Heart left ventricle (tissue), 16 donors: ENCODE measurements at regions not wholly inside any gene's neighbourhood (a gene's known extent, or its start where the extent isn't known, plus 50 kb on each side); places are given as distances from the start of the nearest gene placed in this dataset.

ENCODE experiments used
- ATAC-seq, 4 donors: fragments of 200-7000 bp; cut with Tn5 transposase; one replicate each; pipeline ENCODE4 v1.9.1; 2020 to 2022; ENCODE audit warnings: moderate library complexity in 4 of 4, mild to moderate bottlenecking in 3 of 4, moderate number of reproducible peaks in 1 of 4
- DNase-seq, 5 donors: peaks; one replicate each; pipeline ENCODE4 v3.0.0-alpha.2; 2020
- H3K27ac ChIP-seq, 12 donors: fragments of 200-600 bp; sonication (generic) in 4 of 12; one replicate each; pipeline versions ENCODE4 v1.5.0 to v1.8.0; 2016 to 2022; ENCODE audit warnings: mild to moderate bottlenecking in 2 of 12
- H3K27me3 ChIP-seq, 9 donors: fragments of 200-600 bp; sonication (generic) in 2 of 9; one replicate each; pipeline versions ENCODE4 v1.5.1 to v1.8.0; 2016 to 2022; ENCODE audit warnings: mild to moderate bottlenecking in 3 of 9
- H3K36me3 ChIP-seq, 9 donors: fragments of 200-600 bp; sonication (generic) in 2 of 9; one replicate each; pipeline versions ENCODE4 v1.5.0 to v1.8.0; 2018 to 2022; ENCODE audit warnings: mild to moderate bottlenecking in 2 of 9
- H3K4me1 ChIP-seq, 12 donors: fragments of 200-600 bp; sonication (generic) in 4 of 12; one replicate each; pipeline versions ENCODE4 v1.5.0 to v1.8.0; 2016 to 2022; ENCODE audit warnings: mild to moderate bottlenecking in 3 of 12
- H3K4me3 ChIP-seq, 12 donors: fragments of 200-600 bp; sonication (generic) in 4 of 12; one replicate each; pipeline versions ENCODE4 v1.5.0 to v1.8.0; 2017 to 2022; ENCODE audit warnings: mild to moderate bottlenecking in 9 of 12, moderate library complexity in 4 of 12
- H3K9me3 ChIP-seq, 12 donors: fragments of 200-600 bp; sonication (generic) in 4 of 12; one replicate each; pipeline versions ENCODE4 v1.5.0 to v1.8.0; 2016 to 2022; ENCODE audit warnings: mild to moderate bottlenecking in 1 of 12
- POLR2A ChIP-seq, 2 donors: fragments of 450-650 bp; IDR thresholded peaks; one replicate each; pipeline ENCODE4 v1.6.1; 2017; ENCODE audit warnings: antibody characterized with exemption in 2 of 2, mild to moderate bottlenecking in 2 of 2, moderate library complexity in 2 of 2
- WGBS, 4 donors: extraction: QIAGEN DNeasy Blood & Tissue Kit in 2 of 4; methylation state at CpG; one replicate each; pipeline versions ENCODE4 v1.1.5 to v1.1.7; 2013 to 2018; 5-methylcytosine and 5-hydroxymethylcytosine counted together
- intact Hi-C, 10 donors: fragments of 100-400 bp; cut with DNase I; formaldehyde crosslinking; loops; one replicate each; pipeline versions ENCODE4 v1.11.1 to v1.14.2; 2022
- TF ChIP-seq, protein P1 (sequence below), 12 donors: fragments of 200-600 bp; sonication (generic) in 4 of 12; IDR thresholded peaks; one replicate each; pipeline versions ENCODE4 v1.5.0 to v1.8.0; 2018 to 2022; ENCODE audit warnings: antibody characterized with exemption in 12 of 12, mild to moderate bottlenecking in 5 of 12
- donor health status: ischemic (EF 13 %, LVEDD 7.1; RV severe dilation, severe dysfunction).
- donor health status: healthy with polysubstance abuse.
- donor health status: DM: no; HTN: yes; CAD: no.
- donor health status: DM: no; HTN: no; CAD: no.
- donor health status: ischemic (EF 25% LVEDD 6.9; RV normal size, moderate dysfunction).
- donor health status: ischemic (EF 25% LVEDD 5.7; RV mildly dilated, moderate dysfunction).
- donor health status: healthy.
- donor health status: DM: yes; HTN: yes; CAD: no.
- donor health status: ischemic (EF 35%, LVEDD 5.7; RV mildly dilated, moderate dysfunction).
- donor health status: nonischemic (EF 11% LVEDD 7.7; RV severe dilation, severe dysfunction).
- donor health status: DM: yes; HTN: yes; CAD: no.
- donor health status: PGD.
- donor health status: ischemic (EF 29% LVEDD 5.4; RV normal size, mild dysfunction).
- donor health status: nonischemic (EF 23%, LVEDD 6.1; RV moderate dilation, normal function).

DNA sequence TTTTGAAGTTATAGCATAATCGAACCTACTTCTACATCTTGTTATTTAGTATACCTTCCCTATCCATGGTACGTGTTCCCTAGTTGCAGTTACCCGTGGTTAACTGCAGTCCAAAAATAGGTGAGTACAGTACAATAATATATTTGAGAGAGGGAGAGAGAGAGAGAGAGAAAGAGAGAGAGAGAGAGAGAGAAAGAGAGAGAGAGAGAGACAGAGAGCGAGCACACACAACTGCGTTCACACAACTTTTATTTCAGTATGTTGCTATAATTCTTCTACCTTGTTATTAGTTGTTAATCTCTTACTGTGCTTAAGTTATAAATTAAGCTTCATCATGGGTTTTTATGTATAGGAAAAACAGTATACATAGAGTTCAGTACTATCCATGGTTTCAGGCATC lies 928.1 kb downstream of the TUSC7 start:
- ATAC-seq (no peak), DNase-seq (no peak)
- 84 to 91% (median 89%) methylated on average over 5 of the region's 5 CpGs for WGBS, 4 donors
- Histone ChIP-seq H3K4me3 (no peak overlapping the region), H3K27ac (no peak overlapping the region), H3K36me3 (no peaks in the 10 kb centered on the region), H3K27me3 (no peaks in the 10 kb centered on the region), H3K9me3 (peaks cover 0 to 5% (median 0%) of the 10 kb centered on the region in 12 donors), H3K4me1 (no peaks in the 10 kb centered on the region)
- TF ChIP-seq, protein P1, sequence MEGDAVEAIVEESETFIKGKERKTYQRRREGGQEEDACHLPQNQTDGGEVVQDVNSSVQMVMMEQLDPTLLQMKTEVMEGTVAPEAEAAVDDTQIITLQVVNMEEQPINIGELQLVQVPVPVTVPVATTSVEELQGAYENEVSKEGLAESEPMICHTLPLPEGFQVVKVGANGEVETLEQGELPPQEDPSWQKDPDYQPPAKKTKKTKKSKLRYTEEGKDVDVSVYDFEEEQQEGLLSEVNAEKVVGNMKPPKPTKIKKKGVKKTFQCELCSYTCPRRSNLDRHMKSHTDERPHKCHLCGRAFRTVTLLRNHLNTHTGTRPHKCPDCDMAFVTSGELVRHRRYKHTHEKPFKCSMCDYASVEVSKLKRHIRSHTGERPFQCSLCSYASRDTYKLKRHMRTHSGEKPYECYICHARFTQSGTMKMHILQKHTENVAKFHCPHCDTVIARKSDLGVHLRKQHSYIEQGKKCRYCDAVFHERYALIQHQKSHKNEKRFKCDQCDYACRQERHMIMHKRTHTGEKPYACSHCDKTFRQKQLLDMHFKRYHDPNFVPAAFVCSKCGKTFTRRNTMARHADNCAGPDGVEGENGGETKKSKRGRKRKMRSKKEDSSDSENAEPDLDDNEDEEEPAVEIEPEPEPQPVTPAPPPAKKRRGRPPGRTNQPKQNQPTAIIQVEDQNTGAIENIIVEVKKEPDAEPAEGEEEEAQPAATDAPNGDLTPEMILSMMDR (IDR thresholded peaks at IDR 0.05): no peak
- TF ChIP-seq POLR2A (IDR thresholded peaks at IDR 0.05): no peak
- intact Hi-C loops: no loop called here

DNA sequence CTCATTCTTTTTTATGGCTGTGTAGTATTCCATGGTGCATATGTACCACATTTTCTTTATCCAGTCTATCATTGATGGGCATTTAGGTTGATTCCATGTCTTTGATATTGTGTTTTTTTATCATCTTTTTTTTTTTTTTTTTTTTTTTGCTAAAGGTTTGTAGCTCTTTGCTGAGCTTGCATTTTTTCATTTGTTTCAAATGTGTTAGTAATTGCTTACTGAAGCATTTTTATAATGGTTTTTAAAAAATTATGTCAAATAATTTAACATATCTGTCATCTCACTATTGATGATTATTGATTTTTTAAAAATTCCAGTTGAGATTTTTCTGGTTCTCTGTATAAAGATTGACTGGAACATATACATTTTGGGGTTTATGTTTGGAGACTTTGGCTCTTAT lies 934.6 kb downstream of the TUSC7 start:
- Histone ChIP-seq H3K4me1 (no peaks in the 10 kb centered on the region), H3K4me3 (no peak overlapping the region), H3K9me3 (peaks cover 0 to 6% (median 0%) of the 10 kb centered on the region in 12 donors), H3K36me3 (no peaks in the 10 kb centered on the region), H3K27me3 (no peaks in the 10 kb centered on the region), H3K27ac (no peak overlapping the region)
- intact Hi-C loops: no loop called here
- DNase-seq (no peak), ATAC-seq (no peak)
- no peak for TF ChIP-seq POLR2A (IDR thresholded peaks at IDR 0.05)
- TF ChIP-seq, protein P1 (IDR thresholded peaks at IDR 0.05): no peak

DNA sequence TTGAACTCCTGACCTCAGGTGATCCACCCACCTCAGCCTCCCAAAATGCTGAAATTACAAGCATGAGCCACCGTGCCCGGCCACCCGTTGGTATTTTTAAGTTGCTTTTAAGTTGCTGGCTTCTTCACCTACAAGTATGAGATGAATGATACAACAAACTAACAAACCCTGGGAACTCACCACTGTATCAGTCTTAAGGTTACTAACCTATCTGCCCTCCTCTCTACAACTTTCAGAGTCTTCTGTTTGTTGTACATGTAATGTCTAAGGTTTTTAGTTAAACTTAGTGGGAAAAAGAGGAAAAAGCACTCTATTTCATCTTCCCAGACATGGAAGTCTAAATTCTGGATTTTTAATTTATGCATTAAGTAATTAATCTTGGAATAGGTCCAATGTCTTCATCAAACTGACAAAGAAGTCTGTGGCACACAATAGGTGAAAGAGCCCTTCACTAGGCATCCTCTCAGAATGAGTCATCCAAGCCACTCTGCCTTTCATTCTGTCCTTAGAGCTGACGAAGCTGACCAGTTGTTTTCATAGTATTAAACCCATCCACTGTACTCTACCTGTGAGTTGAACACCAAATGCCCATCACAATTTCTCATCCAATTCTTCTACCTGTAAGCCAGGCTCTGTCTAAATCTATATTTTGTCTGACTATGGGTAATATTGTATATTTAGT lies 936.1 kb downstream of the TUSC7 start:
- DNase-seq (no peak), ATAC-seq (no peak)
- H3K27ac ChIP-seq: no peak overlapping the region
- intact Hi-C loops: no loop called here
- no peak overlapping the region for H3K4me3 ChIP-seq
- no peaks in the 10 kb centered on the region for H3K4me1 ChIP-seq
- no peaks in the 10 kb centered on the region for H3K27me3 ChIP-seq
- TF ChIP-seq POLR2A (IDR thresholded peaks at IDR 0.05): no peak
- TF ChIP-seq, protein P1 (IDR thresholded peaks at IDR 0.05): no peak
- peaks cover 0 to 3% (median 0%) of the 10 kb centered on the region in 12 donors for H3K9me3 ChIP-seq
- H3K36me3 ChIP-seq: no peaks in the 10 kb centered on the region
- WGBS, 4 donors: 90 to 93% (median 92%) methylated on average over 4 of the region's 4 CpGs

DNA sequence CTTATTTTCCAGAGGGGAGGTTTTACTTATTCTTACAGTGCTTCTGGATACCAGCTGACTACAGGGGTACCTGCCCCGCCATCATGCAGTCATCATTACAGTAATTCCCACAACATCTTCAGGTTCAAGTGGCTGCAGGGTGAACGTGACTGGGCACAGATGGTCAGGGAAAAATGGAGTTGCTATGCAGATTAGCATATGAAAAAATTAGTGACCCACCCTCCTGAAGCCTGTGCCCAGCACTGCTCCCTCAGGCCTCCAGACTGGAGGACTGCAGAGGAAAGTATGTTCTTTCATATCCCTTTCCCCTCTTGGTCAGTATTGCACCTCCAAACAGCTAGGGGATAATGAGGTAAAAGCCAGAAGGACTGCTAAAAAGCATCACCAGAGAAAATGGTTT lies 937.9 kb downstream of the TUSC7 start:
- no peaks in the 10 kb centered on the region for H3K36me3 ChIP-seq
- H3K9me3 ChIP-seq: peaks cover 0 to 3% (median 0%) of the 10 kb centered on the region in 12 donors
- TF ChIP-seq POLR2A (IDR thresholded peaks at IDR 0.05): no peak
- TF ChIP-seq, protein P1 (IDR thresholded peaks at IDR 0.05): no peak
- no peaks in the 10 kb centered on the region for H3K27me3 ChIP-seq
- DNase-seq: no peak
- no peak overlapping the region for H3K4me3 ChIP-seq
- no peak overlapping the region for H3K27ac ChIP-seq
- H3K4me1 ChIP-seq: no peaks in the 10 kb centered on the region
- ATAC-seq: no peak
- WGBS, 4 donors: 60 to 74% (median 72%) methylated on average over 2 of the region's 2 CpGs
- intact Hi-C loops: no loop called here
